KMS-11 (cell line): ENCODE measurements at regions not wholly inside any gene's neighbourhood (a gene's known extent, or its start where the extent isn't known, plus 50 kb on each side); places are given as distances from the start of the nearest gene placed in this dataset.

ENCODE experiments used
- H2AFZ ChIP-seq: fragments of 200-600 bp; sonication (generic); 2 replicates; pipeline ENCODE4 v1.6.1; 2016; ENCODE audit warnings: antibody characterized with exemption, mixed run types, low read depth
- H3K27ac ChIP-seq: fragments of 200-600 bp; sonication (generic); 2 replicates; pipeline ENCODE4 v1.6.1; 2016; ENCODE audit warnings: mild to moderate bottlenecking, mixed run types
- H3K27me3 ChIP-seq: fragments of 200-600 bp; sonication (generic); 2 replicates; pipeline ENCODE4 v1.6.1; 2017; ENCODE audit warnings: mild to moderate bottlenecking, low read depth, mixed run types, moderate library complexity; ENCODE audit not compliant: insufficient read depth
- H3K36me3 ChIP-seq: fragments of 200-600 bp; sonication (generic); 2 replicates; pipeline ENCODE4 v1.6.1; 2017; ENCODE audit warnings: mild to moderate bottlenecking, mixed run types; ENCODE audit not compliant: insufficient read depth
- H3K4me1 ChIP-seq: fragments of 200-600 bp; sonication (generic); 2 replicates; pipeline ENCODE4 v1.6.1; 2016; ENCODE audit warnings: mild to moderate bottlenecking, low read depth, mixed run types; ENCODE audit not compliant: poor library complexity, severe bottlenecking
- H3K4me2 ChIP-seq: fragments of 200-600 bp; sonication (generic); 2 replicates; pipeline ENCODE4 v1.7.0; 2016; ENCODE audit warnings: mild to moderate bottlenecking, mixed run types
- H3K4me3 ChIP-seq: fragments of 200-600 bp; sonication (generic); IDR thresholded peaks from 2 replicates; pipeline ENCODE4 v1.6.1; 2017; ENCODE audit warnings: low read depth, low read length, mixed read lengths; ENCODE audit not compliant: insufficient read depth
- H3K79me2 ChIP-seq: fragments of 200-600 bp; sonication (generic); 2 replicates; pipeline ENCODE4 v1.6.1; 2016; ENCODE audit warnings: low read depth, mixed run types; ENCODE audit not compliant: insufficient read depth
- H3K9ac ChIP-seq: fragments of 200-600 bp; sonication (generic); 2 replicates; pipeline ENCODE4 v1.6.1; 2016; ENCODE audit warnings: mild to moderate bottlenecking, mixed run types
- H4K20me1 ChIP-seq: fragments of 200-600 bp; sonication (generic); 2 replicates; pipeline ENCODE4 v1.6.1; 2016; ENCODE audit warnings: mild to moderate bottlenecking, mixed run types; ENCODE audit not compliant: insufficient read depth
- CTCF ChIP-seq: fragments of 200-600 bp; sonication (generic); conservative IDR thresholded peaks from 2 replicates; pipeline ENCODE4 v1.6.1; 2017; ENCODE audit warnings: low read depth, mild to moderate bottlenecking, antibody characterized with exemption, low read length, moderate library complexity, mixed read lengths

- H3K79me2 ChIP-seq, result no peaks in the 10 kb centered on the region
- H4K20me1 ChIP-seq, result no peaks in the 10 kb centered on the region
- H3K27me3 ChIP-seq, result no peaks in the 10 kb centered on the region
- no peak overlapping the region for H3K4me2 ChIP-seq
- H3K36me3 ChIP-seq, result no peaks in the 10 kb centered on the region
- H3K4me1 ChIP-seq, result no peaks in the 10 kb centered on the region
- H3K4me3 ChIP-seq, result no peak overlapping the region
- no peak overlapping the region for H3K27ac ChIP-seq
- TF ChIP-seq CTCF, result no peak
- no peak overlapping the region for H2AFZ ChIP-seq
- H3K9ac ChIP-seq, result no peak overlapping the region
These were observed 207.2 kb downstream of the AACS start for GRCh38 chr12:125272383-125272933.

DNA sequence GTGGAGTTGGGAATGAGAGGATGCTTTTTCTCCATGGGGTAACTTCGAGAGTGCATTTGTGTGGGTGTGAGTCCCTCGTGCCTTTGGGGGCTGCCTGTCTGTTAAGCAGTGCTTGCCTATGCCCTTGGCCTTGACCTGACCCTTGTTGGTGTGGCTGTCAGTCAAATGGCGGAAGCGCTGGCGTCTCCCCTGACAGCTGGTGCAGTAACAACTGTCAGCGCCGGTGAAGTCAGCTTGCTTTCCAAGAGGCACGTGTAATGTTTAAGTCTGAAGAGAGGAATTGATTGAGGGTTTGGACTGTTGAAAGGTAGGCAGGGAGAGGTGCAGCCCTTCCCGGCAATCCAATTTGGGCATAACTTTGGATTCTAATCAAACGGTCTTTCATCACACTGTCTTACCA, 211.3 kb downstream of the AACS start:
- H3K4me1 ChIP-seq, result no peaks in the 10 kb centered on the region
- H3K36me3 ChIP-seq, result no peaks in the 10 kb centered on the region
- no peaks in the 10 kb centered on the region for H3K79me2 ChIP-seq
- H2AFZ ChIP-seq, result no peak overlapping the region
- H3K27ac ChIP-seq, result no peak overlapping the region
- no peaks in the 10 kb centered on the region for H4K20me1 ChIP-seq
- H3K27me3 ChIP-seq, result no peaks in the 10 kb centered on the region
- no peak overlapping the region for H3K9ac ChIP-seq
- no peak overlapping the region for H3K4me2 ChIP-seq
- no peak overlapping the region for H3K4me3 ChIP-seq
- no peak for TF ChIP-seq CTCF

- Histone ChIP-seq H3K4me2 (no peak overlapping the region), H3K9ac (no peak overlapping the region), H3K27ac (no peak overlapping the region), H2AFZ (no peak overlapping the region), H3K36me3 (no peaks in the 10 kb centered on the region), H3K27me3 (no peaks in the 10 kb centered on the region), H3K4me3 (no peak overlapping the region), H3K79me2 (no peaks in the 10 kb centered on the region), H3K4me1 (no peaks in the 10 kb centered on the region), H4K20me1 (no peaks in the 10 kb centered on the region)
- TF ChIP-seq CTCF, result no peak
These were observed 215.5 kb downstream of the AACS start for GRCh38 chr12:125280482-125281377.

DNA sequence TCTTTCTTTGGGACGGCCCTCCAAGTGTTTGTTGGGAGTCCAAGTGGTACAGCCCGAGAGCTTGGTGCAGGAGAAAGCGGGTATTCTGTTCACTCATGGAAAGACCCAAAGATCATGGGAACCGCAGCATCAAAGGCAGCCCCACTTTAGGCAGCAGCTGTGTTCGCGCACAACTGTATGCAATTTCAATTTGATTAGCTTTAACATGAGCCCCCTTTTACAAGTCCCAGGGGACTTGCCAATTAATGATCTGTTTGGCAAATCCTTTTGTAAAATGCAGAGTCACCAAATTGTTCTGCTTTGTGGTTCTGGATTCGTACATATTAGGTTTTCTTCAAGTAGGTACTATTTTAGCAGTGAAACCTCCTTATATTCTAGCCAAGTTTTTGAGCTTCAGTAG, 217.7 kb downstream of the AACS start:
- Histone ChIP-seq H3K27ac (no peak overlapping the region), H3K4me3 (no peak overlapping the region), H4K20me1 (no peaks in the 10 kb centered on the region), H3K9ac (no peak overlapping the region), H3K79me2 (no peaks in the 10 kb centered on the region), H3K4me1 (peaks cover 10% of the 10 kb centered on the region), H3K27me3 (no peaks in the 10 kb centered on the region), H3K36me3 (no peaks in the 10 kb centered on the region), H2AFZ (no peak overlapping the region), H3K4me2 (no peak overlapping the region)
- TF ChIP-seq CTCF, result no peak
